Neural crest cell (in vitro differentiated cells): ENCODE measurements at regions not wholly inside any gene's neighbourhood (a gene's known extent, or its start where the extent isn't known, plus 50 kb on each side); places are given as distances from the start of the nearest gene placed in this dataset.

ENCODE experiments used
- DNase-seq: peaks from one replicate; pipeline ENCODE4 v3.0.0; 2021; ENCODE audit warnings: low read depth, mixed read lengths, low spot score
- H3K27ac Mint-ChIP-seq: one replicate; pipeline ENCODE4 v1.8.0; 2021; ENCODE audit warnings: mild to moderate bottlenecking, mixed read lengths; ENCODE audit not compliant: unreplicated experiment
- H3K27me3 Mint-ChIP-seq: 2 replicates; pipeline ENCODE4 v1.8.0; 2021; ENCODE audit warnings: low read depth, mild to moderate bottlenecking, mixed read lengths
- H3K36me3 Mint-ChIP-seq: 2 replicates; pipeline ENCODE4 v1.8.0; 2021; ENCODE audit warnings: low read depth, mild to moderate bottlenecking, mixed read lengths
- H3K4me1 Mint-ChIP-seq: 2 replicates; pipeline ENCODE4 v1.8.0; 2021; ENCODE audit warnings: mixed read lengths
- H3K4me3 Mint-ChIP-seq: one replicate; pipeline ENCODE4 v1.8.0; 2021; ENCODE audit warnings: mild to moderate bottlenecking, mixed read lengths
- H3K9me3 Mint-ChIP-seq: 2 replicates; pipeline ENCODE4 v1.8.0; 2021; ENCODE audit warnings: mixed read lengths
- CTCF ChIP-seq: fragments of 200-600 bp; sonication (generic); conservative IDR thresholded peaks from 2 replicates; pipeline ENCODE4 v1.5.0; 2021; ENCODE audit warnings: antibody characterized with exemption, mild to moderate bottlenecking

- Mint-ChIP-seq H3K4me3 (no peak overlapping the region), H3K9me3 (peaks cover 1% of the 10 kb centered on the region), H3K36me3 (no peaks in the 10 kb centered on the region), H3K27me3 (no peaks in the 10 kb centered on the region), H3K4me1 (no peaks in the 10 kb centered on the region), H3K27ac (no peak overlapping the region)
- no peak for DNase-seq
- TF ChIP-seq CTCF, result no peak
These were observed 124.6 kb upstream of the GBE1 start for GRCh38 chr3:81886081-81886480.

- peaks cover 3% of the 10 kb centered on the region for H3K9me3 Mint-ChIP-seq
- no peak overlapping the region for H3K4me3 Mint-ChIP-seq
- H3K36me3 Mint-ChIP-seq, result peaks cover 2% of the 10 kb centered on the region
- no peaks in the 10 kb centered on the region for H3K4me1 Mint-ChIP-seq
- H3K27me3 Mint-ChIP-seq, result no peaks in the 10 kb centered on the region
- no peak for TF ChIP-seq CTCF
- H3K27ac Mint-ChIP-seq, result no peak overlapping the region
- no peak for DNase-seq
These were observed 123.3 kb upstream of the GBE1 start for GRCh38 chr3:81884791-81885190.

- H3K4me1 Mint-ChIP-seq, result no peaks in the 10 kb centered on the region
- H3K4me3 Mint-ChIP-seq, result no peak overlapping the region
- H3K9me3 Mint-ChIP-seq, result peaks cover 5% of the 10 kb centered on the region
- TF ChIP-seq CTCF, result no peak
- no peaks in the 10 kb centered on the region for H3K27me3 Mint-ChIP-seq
- DNase-seq, result no peak
- peaks cover 5% of the 10 kb centered on the region for H3K36me3 Mint-ChIP-seq
- no peak overlapping the region for H3K27ac Mint-ChIP-seq
These were observed 115.4 kb upstream of the GBE1 start for GRCh38 chr3:81876826-81877225.

GRCh38 chr3:81874738-81875137 lies 113.3 kb upstream of the GBE1 start:
- H3K4me1 Mint-ChIP-seq, result no peaks in the 10 kb centered on the region
- no peaks in the 10 kb centered on the region for H3K27me3 Mint-ChIP-seq
- no peak for DNase-seq
- no peak for TF ChIP-seq CTCF
- H3K4me3 Mint-ChIP-seq, result no peak overlapping the region
- H3K9me3 Mint-ChIP-seq, result peaks cover 7% of the 10 kb centered on the region
- no peak overlapping the region for H3K27ac Mint-ChIP-seq
- H3K36me3 Mint-ChIP-seq, result peaks cover 2% of the 10 kb centered on the region

- TF ChIP-seq CTCF, result no peak
- H3K27ac Mint-ChIP-seq, result no peak overlapping the region
- peaks cover 5% of the 10 kb centered on the region for H3K9me3 Mint-ChIP-seq
- H3K4me3 Mint-ChIP-seq, result no peak overlapping the region
- peaks cover 4% of the 10 kb centered on the region for H3K4me1 Mint-ChIP-seq
- no peak for DNase-seq
- no peaks in the 10 kb centered on the region for H3K27me3 Mint-ChIP-seq
- no peaks in the 10 kb centered on the region for H3K36me3 Mint-ChIP-seq
These were observed 111.1 kb upstream of the GBE1 start for GRCh38 chr3:81872566-81872965.
